Left renal cortex interstitium (tissue), 4 donors: ENCODE measurements at regions not wholly inside any gene's neighbourhood (a gene's known extent, or its start where the extent isn't known, plus 50 kb on each side); places are given as distances from the start of the nearest gene placed in this dataset.

ENCODE experiments used
- DNase-seq, 4 donors: peaks; one replicate each; pipeline ENCODE4 v3.0.0-alpha.2; 2013; ENCODE audit warnings: low read depth in 4 of 4, low spot score in 2 of 4, missing footprints in 1 of 4

GRCh38 chr18:77895250-77895649, 645.6 kb downstream of the GALR1 start:
- no peak for DNase-seq

- DNase-seq: no peak
Observed at GRCh38 chr18:77896586-77897252, 647.1 kb downstream of the GALR1 start.

GRCh38 chr18:77897606-77898005, 648.0 kb downstream of the GALR1 start:
- DNase-seq: no peak

DNA sequence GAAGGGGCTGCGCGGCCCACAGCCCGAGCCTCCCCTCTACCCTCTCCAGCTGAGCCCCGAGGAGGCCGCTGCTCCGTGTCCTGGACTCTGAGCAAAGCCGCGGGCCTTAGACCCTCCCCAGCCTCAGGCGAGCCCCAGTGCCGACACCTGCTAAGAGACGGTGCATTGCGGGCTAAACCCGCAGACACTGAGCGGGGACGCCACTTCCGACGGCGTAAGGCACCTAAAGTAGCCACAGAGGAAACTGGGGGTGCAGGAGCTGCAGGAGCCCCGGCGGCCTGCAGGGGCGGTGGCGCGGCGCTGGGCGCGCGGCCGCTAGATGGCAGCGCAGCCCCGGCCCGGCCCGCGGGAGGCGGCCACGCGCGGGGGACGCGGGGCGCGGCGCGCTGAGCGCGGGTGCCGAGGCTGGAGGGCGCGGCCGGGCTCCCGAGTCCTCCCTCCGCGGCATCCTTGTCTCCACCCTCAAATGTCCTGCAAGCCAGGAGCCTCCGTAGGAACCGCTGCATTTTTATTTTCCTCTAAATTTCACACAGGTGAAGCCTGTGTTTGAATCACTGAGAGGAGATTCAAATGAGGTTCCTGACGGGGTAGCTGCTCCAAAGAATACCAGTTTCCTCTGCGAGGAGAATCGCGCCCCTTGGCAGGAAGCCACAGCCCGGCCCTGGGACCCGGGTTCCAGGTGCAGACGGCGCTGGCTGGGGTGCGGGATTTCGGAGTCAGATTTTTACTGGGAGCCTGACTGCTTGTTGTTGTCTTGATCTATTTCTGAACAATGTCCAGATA, 650.5 kb downstream of the GALR1 start:
- DNase-seq: peak in 2 of 4 donors; percentile 14 to 21

GRCh38 chr18:77905011-77905410, 655.4 kb downstream of the GALR1 start:
- no peak for DNase-seq

DNA sequence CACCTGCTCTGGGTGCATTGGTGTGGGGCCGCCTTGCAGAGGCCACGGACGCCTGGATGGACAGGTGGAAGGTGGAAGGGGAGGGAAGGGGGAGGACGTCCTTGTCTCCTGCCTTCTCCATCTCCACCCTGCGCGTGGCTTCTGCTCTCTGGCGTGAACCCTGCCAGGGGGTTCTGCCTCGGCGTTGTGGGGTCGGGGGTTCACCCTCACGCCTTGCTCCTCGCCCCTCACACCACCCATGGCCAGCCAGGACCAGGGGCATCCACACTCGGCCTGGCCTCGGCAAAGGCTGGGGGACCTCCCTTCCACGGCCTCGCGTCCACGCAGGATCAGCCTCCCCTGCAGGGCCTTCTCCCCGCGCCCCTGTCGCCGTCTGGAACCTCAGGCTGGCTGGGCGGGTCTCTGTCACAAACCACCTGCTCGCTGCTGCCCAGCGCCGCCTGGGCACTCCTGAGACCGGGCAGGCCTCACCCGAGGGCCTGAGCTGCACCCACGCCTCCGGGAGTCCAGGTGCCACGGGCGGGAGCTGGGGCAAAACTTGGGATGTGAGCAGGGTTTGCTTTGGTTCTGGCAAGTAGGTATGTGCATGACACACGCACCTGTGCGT, 655.9 kb downstream of the GALR1 start:
- DNase-seq: no peak

DNA sequence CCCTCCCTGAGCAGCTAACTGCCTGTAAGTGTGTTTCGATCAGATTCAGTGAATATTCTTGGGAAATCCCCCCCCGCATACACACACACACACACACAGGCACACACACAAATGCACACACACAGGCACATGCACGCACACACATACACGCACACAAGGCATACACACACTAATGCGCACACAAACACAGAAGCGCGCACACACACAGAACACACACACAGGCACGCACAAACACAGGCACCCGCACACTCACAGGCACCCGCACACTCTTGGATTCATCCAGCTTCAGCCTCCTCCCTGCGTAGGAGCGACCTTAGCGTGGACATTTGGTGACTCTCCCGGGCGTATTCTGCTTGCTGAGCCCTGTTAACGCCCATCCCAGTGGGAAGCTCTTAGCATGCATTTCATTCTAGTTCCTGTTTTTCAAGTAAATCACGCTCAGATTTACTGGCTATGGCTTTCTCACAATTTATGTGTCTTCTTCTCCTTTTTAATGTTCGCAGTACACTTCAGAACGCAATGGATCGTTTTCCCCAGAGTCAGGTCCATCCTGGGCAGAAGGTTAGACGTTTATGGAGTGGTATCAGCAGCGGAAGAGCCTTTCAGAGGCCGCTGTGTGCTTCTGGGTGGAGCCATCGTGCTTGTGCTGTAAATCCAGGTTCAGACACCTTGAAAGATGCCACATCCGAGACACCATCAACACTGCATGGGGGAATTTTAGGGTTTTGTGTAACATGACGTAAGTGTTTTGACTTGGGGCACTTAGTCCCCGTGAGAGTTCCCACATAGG, 656.6 kb downstream of the GALR1 start:
- no peak for DNase-seq

GRCh38 chr18:77910347-77910746, 660.7 kb downstream of the GALR1 start:
- DNase-seq: no peak

DNA sequence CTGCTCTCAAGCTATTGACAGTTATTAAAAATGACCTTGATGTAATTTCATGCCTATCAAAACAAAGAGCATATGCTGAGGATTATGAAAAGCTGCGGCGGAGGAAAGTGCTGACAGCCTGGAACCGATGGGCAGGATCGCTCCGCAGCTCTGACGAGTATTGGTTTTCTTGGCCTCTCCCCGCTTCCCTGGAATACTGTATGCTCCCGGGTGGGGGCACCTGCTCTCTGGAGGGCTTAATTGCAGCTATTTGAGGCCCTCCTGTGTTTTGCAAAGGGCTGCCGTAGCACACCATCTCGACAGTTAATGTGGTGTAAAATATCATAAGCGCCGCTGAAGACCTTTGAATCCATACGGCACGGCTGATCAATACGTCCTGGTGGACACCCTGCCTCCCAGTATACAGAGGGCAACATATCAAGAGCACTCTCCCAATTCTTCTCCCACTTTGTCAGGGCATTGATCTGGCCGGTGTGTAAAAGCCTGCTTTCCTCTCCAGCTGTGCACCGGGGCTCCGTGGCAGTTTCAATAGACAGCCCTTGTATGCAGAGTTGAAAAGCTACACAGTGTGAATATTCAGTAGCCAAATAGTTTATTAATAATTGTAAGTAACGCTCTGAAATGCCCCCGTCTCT, 662.4 kb downstream of the GALR1 start:
- no peak for DNase-seq

GRCh38 chr18:77918730-77919129, 669.1 kb downstream of the GALR1 start:
- no peak for DNase-seq

DNA sequence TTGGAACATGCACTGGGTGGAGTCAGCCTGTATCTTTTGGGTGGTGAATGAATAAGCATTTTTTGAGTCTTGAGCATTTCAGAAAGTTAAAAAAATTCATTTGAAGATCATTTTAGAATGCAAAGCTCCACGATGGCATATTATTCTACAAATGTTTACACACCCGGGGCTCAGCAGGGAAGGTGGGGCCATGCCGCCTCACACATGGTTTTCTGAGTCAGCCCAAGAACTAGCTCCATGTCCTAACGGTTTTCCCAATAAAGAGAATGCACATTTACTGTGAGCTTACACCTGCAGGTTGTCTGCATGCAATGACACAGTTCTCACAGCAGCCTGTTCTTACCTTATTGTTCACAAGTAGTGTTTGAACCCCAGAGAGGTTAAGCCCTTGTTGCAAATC, 670.3 kb downstream of the GALR1 start:
- DNase-seq: no peak

- no peak for DNase-seq
Observed at GRCh38 chr18:77935342-77935741, 685.7 kb downstream of the GALR1 start.

GRCh38 chr18:77940566-77940965, 690.9 kb downstream of the GALR1 start:
- no peak for DNase-seq

- no peak for DNase-seq
Observed at GRCh38 chr18:77944533-77944932, 694.9 kb downstream of the GALR1 start.

DNA sequence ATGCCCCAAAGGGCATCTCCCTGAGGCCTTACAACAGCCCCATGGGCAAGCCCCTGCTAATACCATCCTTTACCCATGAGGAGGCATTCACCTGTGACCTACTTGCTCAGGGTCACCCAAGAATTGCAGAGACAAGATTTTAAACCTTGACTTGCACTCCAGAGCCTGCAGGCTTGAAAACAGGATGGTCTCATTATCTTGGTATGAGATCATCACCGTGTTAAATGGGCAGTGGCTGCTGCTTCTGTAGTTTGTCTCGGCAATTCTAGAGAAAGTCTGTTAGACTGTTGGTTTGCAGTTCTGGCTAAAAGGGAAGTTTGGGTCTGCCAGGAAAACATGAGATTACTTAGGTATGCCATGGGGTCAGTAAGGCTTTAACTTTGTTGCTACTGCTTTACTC, 698.9 kb downstream of the GALR1 start:
- no peak for DNase-seq

GRCh38 chr18:77949355-77949973, 699.8 kb downstream of the GALR1 start:
- no peak for DNase-seq

DNA sequence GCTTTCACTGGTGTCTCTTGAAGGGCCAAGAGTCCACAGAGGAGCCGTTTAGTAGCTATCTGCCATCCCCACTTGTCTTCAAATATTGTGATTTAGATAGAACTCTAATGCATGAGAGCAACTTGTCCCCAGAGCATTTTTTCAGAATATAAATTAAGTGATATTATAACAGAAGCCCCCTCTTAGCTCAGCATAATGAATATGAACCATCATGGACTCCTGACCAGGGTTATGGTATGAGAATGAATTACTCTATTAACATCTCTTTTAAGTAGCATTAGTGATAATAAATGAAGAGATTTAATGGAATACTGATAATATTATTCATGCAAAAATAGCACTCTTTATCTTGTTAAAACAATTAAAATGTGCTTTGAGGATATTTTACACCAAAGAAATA, 709.6 kb downstream of the GALR1 start:
- no peak for DNase-seq

GRCh38 chr18:77960791-77961410, 711.3 kb downstream of the GALR1 start:
- DNase-seq: peak in 3 of 4 donors; percentile 9 to 10 (median 10)

DNA sequence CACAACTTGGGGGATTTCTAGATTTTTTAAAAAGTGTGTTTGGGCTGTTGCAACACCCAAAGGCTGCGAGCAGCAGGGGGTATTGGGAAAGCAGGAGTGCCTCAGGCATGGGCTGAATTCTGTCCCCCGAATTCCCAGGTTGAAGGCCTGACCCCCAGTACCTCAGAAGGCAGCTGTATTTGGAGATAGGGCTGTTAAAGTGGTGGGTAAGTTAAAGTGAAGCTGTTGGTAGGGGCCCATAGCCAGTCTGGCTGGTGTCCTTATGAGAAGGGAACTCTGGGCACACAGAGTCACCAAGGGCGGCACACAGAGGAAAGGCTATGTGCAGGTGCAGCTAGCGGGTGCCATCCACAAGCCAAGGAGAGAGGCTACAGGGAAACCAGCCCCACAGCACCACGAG, 717.4 kb downstream of the GALR1 start:
- DNase-seq: no peak

GRCh38 chr18:77967791-77968190, 718.1 kb downstream of the GALR1 start:
- DNase-seq: no peak
